ENCODE measurements at regions not wholly inside any gene's neighbourhood (a gene's known extent, or its start where the extent isn't known, plus 50 kb on each side); places are given as distances from the start of the nearest gene placed in this dataset.

DNA sequence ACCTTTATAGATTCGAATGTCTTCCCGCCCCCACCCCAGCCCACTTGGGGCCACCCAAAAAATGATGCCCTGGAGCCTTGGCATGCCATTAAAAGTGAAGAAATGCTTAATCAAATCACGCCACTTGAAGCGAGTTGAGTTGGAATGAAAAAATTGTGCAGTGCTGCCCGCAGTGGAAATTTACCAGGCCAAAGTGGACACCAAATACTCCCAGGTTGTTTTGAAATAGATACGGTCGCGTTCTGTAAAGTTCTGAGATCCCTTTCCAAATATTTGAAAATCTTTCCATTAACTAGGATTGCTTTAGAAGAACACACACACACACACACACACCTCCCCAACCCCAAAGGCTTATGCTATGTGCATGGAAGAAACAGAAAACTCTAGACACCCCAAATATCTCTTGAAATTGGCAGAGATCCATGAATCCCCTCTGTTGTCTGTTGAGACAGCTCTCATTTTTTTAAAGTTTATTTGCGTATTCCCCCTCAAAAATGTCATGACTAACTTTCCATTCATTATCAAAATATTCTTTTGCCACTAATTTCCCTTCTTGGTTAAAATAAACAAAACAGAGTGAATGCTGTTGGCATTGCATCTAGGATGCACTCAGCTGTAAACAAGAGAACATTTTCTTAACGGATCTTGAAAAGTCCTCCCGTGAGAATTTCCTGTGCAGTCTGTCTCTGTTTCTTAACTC lies 142.3 kb upstream of the KCNE2 start:
- intact Hi-C loops (cut with DNase I; ENCODE audit: low total_unique reads), result no loop called here
- ATAC-seq, result peak; percentile 85 to 88

DNA sequence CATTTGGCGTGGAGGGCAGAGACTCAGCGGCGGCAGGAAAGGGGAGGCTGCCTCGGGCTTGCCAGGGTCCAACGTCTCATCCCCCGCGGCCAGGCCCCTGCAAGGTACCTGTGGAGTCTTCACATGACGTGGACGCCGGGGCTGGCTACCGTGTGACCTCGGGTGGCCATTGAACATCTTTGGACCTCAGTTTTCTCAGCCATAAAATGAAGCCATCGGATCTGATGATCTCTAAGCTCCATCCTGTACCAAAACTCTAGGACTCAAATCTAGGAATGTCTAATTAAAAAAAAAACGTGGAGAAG lies 141.8 kb upstream of the KCNE2 start:
- no peak for TF ChIP-seq POLR2A (IDR thresholded peaks at IDR 0.05)
- TF ChIP-seq, protein P1, sequence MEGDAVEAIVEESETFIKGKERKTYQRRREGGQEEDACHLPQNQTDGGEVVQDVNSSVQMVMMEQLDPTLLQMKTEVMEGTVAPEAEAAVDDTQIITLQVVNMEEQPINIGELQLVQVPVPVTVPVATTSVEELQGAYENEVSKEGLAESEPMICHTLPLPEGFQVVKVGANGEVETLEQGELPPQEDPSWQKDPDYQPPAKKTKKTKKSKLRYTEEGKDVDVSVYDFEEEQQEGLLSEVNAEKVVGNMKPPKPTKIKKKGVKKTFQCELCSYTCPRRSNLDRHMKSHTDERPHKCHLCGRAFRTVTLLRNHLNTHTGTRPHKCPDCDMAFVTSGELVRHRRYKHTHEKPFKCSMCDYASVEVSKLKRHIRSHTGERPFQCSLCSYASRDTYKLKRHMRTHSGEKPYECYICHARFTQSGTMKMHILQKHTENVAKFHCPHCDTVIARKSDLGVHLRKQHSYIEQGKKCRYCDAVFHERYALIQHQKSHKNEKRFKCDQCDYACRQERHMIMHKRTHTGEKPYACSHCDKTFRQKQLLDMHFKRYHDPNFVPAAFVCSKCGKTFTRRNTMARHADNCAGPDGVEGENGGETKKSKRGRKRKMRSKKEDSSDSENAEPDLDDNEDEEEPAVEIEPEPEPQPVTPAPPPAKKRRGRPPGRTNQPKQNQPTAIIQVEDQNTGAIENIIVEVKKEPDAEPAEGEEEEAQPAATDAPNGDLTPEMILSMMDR (IDR thresholded peaks at IDR 0.05 in 4 of 5, conservative IDR thresholded peaks at IDR 0.05 in 1 of 5), result no peak
- peaks cover 16 to 34% of the 10 kb centered on the region in 2 donors for H3K4me1 ChIP-seq
- ATAC-seq (no peak), DNase-seq (no peak)
- no peaks in the 10 kb centered on the region for H3K27me3 ChIP-seq
- no peak overlapping the region for H3K27ac ChIP-seq
- H3K4me3 ChIP-seq, result no peak overlapping the region
- intact Hi-C loops (cut with DNase I; ENCODE audit: low total_unique reads) (no loop called here), in situ Hi-C loops (cut with MboI; ENCODE audit: low sequenced_read_pairs in 4 of 4) (loop anchor here in 1 of 4 donors (25.0 kb wide), 1 partner anchor 160 kb away; the partner anchor contains the start of genes MRPS6 and SLC5A3)
- H3K36me3 ChIP-seq, result no peaks in the 10 kb centered on the region
- no peaks in the 10 kb centered on the region for H3K9me3 ChIP-seq

More for the DNA sequence above, 142.3 kb upstream of the KCNE2 start:
- in situ Hi-C loops (cut with MboI; ENCODE audit: low sequenced_read_pairs in 4 of 4), result loop anchor here in 1 of 4 donors (25.0 kb wide), 1 partner anchor 159 kb away; the partner anchor contains the start of genes MRPS6 and SLC5A3
- DNase-seq, result no peak
- TF ChIP-seq POLR2A (IDR thresholded peaks at IDR 0.05), result no peak
- TF ChIP-seq, protein P1 (IDR thresholded peaks at IDR 0.05 in 4 of 5, conservative IDR thresholded peaks at IDR 0.05 in 1 of 5), result no peak
- Histone ChIP-seq H3K4me3 (peak overlapping the region in 2 of 4 donors; percentile 13 to 21), H3K9me3 (no peaks in the 10 kb centered on the region), H3K36me3 (no peaks in the 10 kb centered on the region), H3K27ac (peak overlapping the region in 3 of 4 donors; percentile 26 to 80 (median 69)), H3K27me3 (no peaks in the 10 kb centered on the region), H3K4me1 (peaks cover 16 to 34% of the 10 kb centered on the region in 2 donors)

DNA sequence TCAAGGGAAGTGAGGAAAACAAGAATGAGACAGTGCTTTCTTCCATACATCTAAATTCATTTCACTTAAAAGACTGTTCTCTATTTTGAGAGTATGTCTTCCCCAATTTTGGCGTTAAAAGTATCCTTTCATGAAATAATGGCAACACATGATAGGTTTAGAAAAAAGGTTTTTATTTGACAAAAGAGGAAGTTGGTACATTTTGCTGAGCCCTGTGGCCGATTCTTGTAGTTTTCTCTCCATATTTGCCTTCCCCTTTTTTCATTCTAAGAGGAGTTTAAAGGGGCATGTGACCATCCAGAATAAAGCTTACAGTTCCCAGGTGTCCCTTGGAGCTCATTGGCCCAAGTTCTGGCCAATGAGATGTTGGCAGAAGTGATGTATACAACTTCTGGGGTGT lies 140.4 kb upstream of the KCNE2 start:
- TF ChIP-seq POLR2A (IDR thresholded peaks at IDR 0.05), result no peak
- TF ChIP-seq, protein P1 (IDR thresholded peaks at IDR 0.05 in 4 of 5, conservative IDR thresholded peaks at IDR 0.05 in 1 of 5), result no peak
- in situ Hi-C loops (cut with MboI; ENCODE audit: low sequenced_read_pairs in 4 of 4), result loop anchor here in 1 of 4 donors (25.0 kb wide), 1 partner anchor 161 kb away; the partner anchor contains the start of genes MRPS6 and SLC5A3
- intact Hi-C loops (cut with DNase I; ENCODE audit: low total_unique reads), result no loop called here
- DNase-seq, result no peak
- H3K27ac ChIP-seq, result no peak overlapping the region
- H3K27me3 ChIP-seq, result no peaks in the 10 kb centered on the region
- peaks cover 16 to 34% of the 10 kb centered on the region in 2 donors for H3K4me1 ChIP-seq
- no peaks in the 10 kb centered on the region for H3K9me3 ChIP-seq
- H3K36me3 ChIP-seq, result no peaks in the 10 kb centered on the region
- ATAC-seq, result no peak
- no peak overlapping the region for H3K4me3 ChIP-seq

DNA sequence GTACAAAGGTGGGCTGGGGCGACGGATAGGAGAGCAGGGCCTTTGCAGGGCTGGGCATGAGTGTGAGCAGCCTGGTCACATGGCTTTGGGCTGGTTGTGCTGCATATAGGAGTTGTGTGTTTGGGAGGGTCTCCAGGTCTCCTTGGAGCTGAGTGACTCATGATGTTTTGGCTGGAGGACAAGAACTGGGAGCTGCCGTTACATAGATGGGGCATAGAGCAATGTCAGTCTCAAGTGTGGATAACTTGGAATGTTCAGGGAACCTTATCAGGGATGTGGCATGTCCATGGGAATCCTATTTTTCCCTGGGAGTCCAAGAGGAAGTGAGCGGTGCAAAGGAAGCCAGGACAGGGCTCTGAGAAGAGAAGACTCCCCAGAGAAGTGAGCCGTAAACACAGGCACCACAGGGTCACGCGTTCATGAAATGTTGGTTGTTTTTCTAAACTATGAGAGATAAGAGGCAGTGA lies 136.4 kb upstream of the KCNE2 start:
- in situ Hi-C loops (cut with MboI; ENCODE audit: low sequenced_read_pairs in 4 of 4) (no loop called here), intact Hi-C loops (cut with DNase I; ENCODE audit: low total_unique reads) (no loop called here)
- Histone ChIP-seq H3K27me3 (no peaks in the 10 kb centered on the region), H3K27ac (no peak overlapping the region), H3K4me1 (peaks cover 0 to 5% of the 10 kb centered on the region in 2 donors), H3K9me3 (no peaks in the 10 kb centered on the region), H3K4me3 (no peak overlapping the region), H3K36me3 (no peaks in the 10 kb centered on the region)
- ATAC-seq, result no peak
- TF ChIP-seq, protein P1 (IDR thresholded peaks at IDR 0.05 in 4 of 5, conservative IDR thresholded peaks at IDR 0.05 in 1 of 5), result no peak
- no peak for TF ChIP-seq POLR2A (IDR thresholded peaks at IDR 0.05)
- DNase-seq, result no peak

All from gastrocnemius medialis (tissue), 4 donors.